Loucy (cell line): ENCODE measurements at regions not wholly inside any gene's neighbourhood (a gene's known extent, or its start where the extent isn't known, plus 50 kb on each side); places are given as distances from the start of the nearest gene placed in this dataset.

Source experiments
- H2AFZ ChIP-seq: fragments of 200-600 bp; sonication (generic); 2 replicates; pipeline ENCODE4 v1.6.0; 2016; ENCODE audit warnings: antibody characterized with exemption, mild to moderate bottlenecking, low read length, moderate library complexity
- H3F3A ChIP-seq: fragments of 200-600 bp; 2 replicates; pipeline ENCODE4 v1.6.0; 2016; ENCODE audit warnings: antibody characterized with exemption, low read depth, mild to moderate bottlenecking
- H3K27me3 ChIP-seq: fragments of 200-600 bp; sonication (generic); 2 replicates; pipeline ENCODE4 v1.6.1; 2014; ENCODE audit warnings: low read length, mild to moderate bottlenecking; ENCODE audit not compliant: insufficient read depth, poor library complexity, severe bottlenecking
- H3K36me3 ChIP-seq: fragments of 200-600 bp; sonication (generic); 2 replicates; pipeline ENCODE4 v1.6.1; 2016; ENCODE audit warnings: low read length; ENCODE audit not compliant: insufficient read depth
- H3K4me1 ChIP-seq: fragments of 200-600 bp; sonication (generic); 2 replicates; pipeline ENCODE4 v1.5.1; 2014; ENCODE audit warnings: low read length, mild to moderate bottlenecking; ENCODE audit not compliant: insufficient read depth, poor library complexity, severe bottlenecking
- H3K4me2 ChIP-seq: fragments of 200-600 bp; sonication (generic); 2 replicates; pipeline ENCODE4 v1.6.0; 2014; ENCODE audit warnings: antibody characterized with exemption, low read length, low read depth, mild to moderate bottlenecking; ENCODE audit not compliant: poor library complexity, severe bottlenecking
- H3K4me3 ChIP-seq: fragments of 200-600 bp; sonication (generic); 2 replicates; pipeline ENCODE4 v1.5.1; 2014; ENCODE audit warnings: low read length, mild to moderate bottlenecking, mixed read lengths; ENCODE audit not compliant: poor library complexity, severe bottlenecking
- H3K79me2 ChIP-seq: fragments of 200-600 bp; sonication (generic); 2 replicates; pipeline ENCODE4 v1.6.1; 2014; ENCODE audit warnings: low read length; ENCODE audit not compliant: insufficient read depth
- H3K9ac ChIP-seq: fragments of 200-600 bp; sonication (generic); 2 replicates; pipeline ENCODE4 v1.6.0; 2014; ENCODE audit warnings: mild to moderate bottlenecking, low read depth, low read length, moderate library complexity; ENCODE audit not compliant: poor library complexity, severe bottlenecking
- H3K9me2 ChIP-seq: fragments of 200-600 bp; sonication (generic); replicated peaks from 2 replicates; pipeline ENCODE4 v1.6.1; 2016; ENCODE audit warnings: low read depth, low read length, mixed read lengths
- H3K9me3 ChIP-seq: fragments of 200-600 bp; sonication (generic); 2 replicates; pipeline ENCODE4 v1.6.1; 2014; ENCODE audit warnings: mild to moderate bottlenecking, antibody characterized with exemption, low read length, low read depth; ENCODE audit not compliant: insufficient read depth
- H4K20me1 ChIP-seq: fragments of 200-600 bp; sonication (generic); 2 replicates; pipeline ENCODE4 v1.6.0; 2014; ENCODE audit warnings: antibody characterized with exemption, low read length, mild to moderate bottlenecking; ENCODE audit not compliant: insufficient read depth, poor library complexity, severe bottlenecking
- EZH2phosphoT487 ChIP-seq: fragments of 200-600 bp; IDR thresholded peaks from 2 replicates; pipeline ENCODE4 v1.6.1; 2018; ENCODE audit warnings: antibody characterized with exemption, mild to moderate bottlenecking, moderate library complexity, borderline replicate concordance
- TF ChIP-seq, protein P1 (sequence below): fragments of 200-600 bp; sonication (generic); conservative IDR thresholded peaks from 2 replicates; pipeline ENCODE4 v1.5.1; 2014; ENCODE audit warnings: mild to moderate bottlenecking, antibody characterized with exemption, low read length

GRCh38 chr3:62999158-62999557, 123.9 kb upstream of the CADPS start:
- Histone ChIP-seq H3K27me3 (no peaks in the 10 kb centered on the region), H3K9ac (no peak overlapping the region), H3K9me2 (no peaks in the 10 kb centered on the region), H2AFZ (no peak overlapping the region), H3K4me1 (no peaks in the 10 kb centered on the region), H3K4me3 (no peak overlapping the region), H3K36me3 (no peaks in the 10 kb centered on the region), H3K79me2 (no peaks in the 10 kb centered on the region), H3K4me2 (no peak overlapping the region), H3K9me3 (no peaks in the 10 kb centered on the region), H4K20me1 (no peaks in the 10 kb centered on the region), H3F3A (no peaks in the 10 kb centered on the region)
- TF ChIP-seq, protein P1, sequence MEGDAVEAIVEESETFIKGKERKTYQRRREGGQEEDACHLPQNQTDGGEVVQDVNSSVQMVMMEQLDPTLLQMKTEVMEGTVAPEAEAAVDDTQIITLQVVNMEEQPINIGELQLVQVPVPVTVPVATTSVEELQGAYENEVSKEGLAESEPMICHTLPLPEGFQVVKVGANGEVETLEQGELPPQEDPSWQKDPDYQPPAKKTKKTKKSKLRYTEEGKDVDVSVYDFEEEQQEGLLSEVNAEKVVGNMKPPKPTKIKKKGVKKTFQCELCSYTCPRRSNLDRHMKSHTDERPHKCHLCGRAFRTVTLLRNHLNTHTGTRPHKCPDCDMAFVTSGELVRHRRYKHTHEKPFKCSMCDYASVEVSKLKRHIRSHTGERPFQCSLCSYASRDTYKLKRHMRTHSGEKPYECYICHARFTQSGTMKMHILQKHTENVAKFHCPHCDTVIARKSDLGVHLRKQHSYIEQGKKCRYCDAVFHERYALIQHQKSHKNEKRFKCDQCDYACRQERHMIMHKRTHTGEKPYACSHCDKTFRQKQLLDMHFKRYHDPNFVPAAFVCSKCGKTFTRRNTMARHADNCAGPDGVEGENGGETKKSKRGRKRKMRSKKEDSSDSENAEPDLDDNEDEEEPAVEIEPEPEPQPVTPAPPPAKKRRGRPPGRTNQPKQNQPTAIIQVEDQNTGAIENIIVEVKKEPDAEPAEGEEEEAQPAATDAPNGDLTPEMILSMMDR, result no peak
- TF ChIP-seq EZH2phosphoT487, result no peak

- Histone ChIP-seq H3K27me3 (no peaks in the 10 kb centered on the region), H3K9me3 (0 out of 2 replicates have a peak, but pooled peaks cover 3% of the 10 kb centered on the region), H3F3A (no peaks in the 10 kb centered on the region), H3K4me3 (no peak overlapping the region), H3K4me2 (no peak overlapping the region), H3K4me1 (no peaks in the 10 kb centered on the region), H3K79me2 (no peaks in the 10 kb centered on the region), H3K9ac (no peak overlapping the region), H2AFZ (no peak overlapping the region), H3K36me3 (no peaks in the 10 kb centered on the region), H3K9me2 (no peaks in the 10 kb centered on the region), H4K20me1 (no peaks in the 10 kb centered on the region)
- no peak for TF ChIP-seq EZH2phosphoT487
- TF ChIP-seq, protein P1, result no peak
These were observed 124.6 kb upstream of the CADPS start for GRCh38 chr3:62999791-63000190.

DNA sequence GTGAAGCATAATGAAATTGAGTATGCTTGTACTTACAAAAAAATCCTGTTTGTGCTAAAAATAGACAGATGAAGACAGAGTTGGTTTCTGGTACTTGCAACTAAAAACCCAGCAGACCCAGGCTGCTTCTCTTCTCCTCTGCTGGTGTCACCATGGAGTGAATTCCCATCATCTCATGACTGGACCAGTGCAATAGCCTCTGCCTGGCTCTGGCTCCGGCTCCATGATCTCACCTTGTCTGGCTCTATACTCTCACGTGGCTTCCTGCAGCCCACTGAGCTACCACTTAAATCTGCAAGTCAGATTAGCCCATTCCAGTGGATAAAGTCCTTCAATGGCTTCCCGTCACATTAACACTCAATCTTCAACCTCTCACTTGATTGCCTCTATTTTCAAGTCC, 129.2 kb upstream of the CADPS start:
- H3K9me3 ChIP-seq, result 0 out of 2 replicates have a peak, but pooled peaks cover 4% of the 10 kb centered on the region
- H3F3A ChIP-seq, result no peaks in the 10 kb centered on the region
- no peaks in the 10 kb centered on the region for H3K27me3 ChIP-seq
- H3K4me3 ChIP-seq, result no peak overlapping the region
- no peaks in the 10 kb centered on the region for H3K4me1 ChIP-seq
- no peaks in the 10 kb centered on the region for H3K9me2 ChIP-seq
- no peak overlapping the region for H3K4me2 ChIP-seq
- no peak overlapping the region for H3K9ac ChIP-seq
- TF ChIP-seq, protein P1, result no peak
- no peak for TF ChIP-seq EZH2phosphoT487
- no peaks in the 10 kb centered on the region for H3K79me2 ChIP-seq
- no peaks in the 10 kb centered on the region for H3K36me3 ChIP-seq
- H4K20me1 ChIP-seq, result no peaks in the 10 kb centered on the region
- no peak overlapping the region for H2AFZ ChIP-seq
